Pancreas (tissue), 10 donors: ENCODE measurements at regions not wholly inside any gene's neighbourhood (a gene's known extent, or its start where the extent isn't known, plus 50 kb on each side); places are given as distances from the start of the nearest gene placed in this dataset.

Experiments
- ATAC-seq, 4 donors: fragments of 200-7000 bp; cut with Tn5 transposase; one replicate each; pipeline versions ENCODE4 v1.8.0 to v1.9.1; 2020; ENCODE audit warnings: mild to moderate bottlenecking in 4 of 4, moderate library complexity in 4 of 4
- DNase-seq, 6 donors: peaks; one replicate each; pipeline ENCODE4 v3.0.0-alpha.2; 2020
- FAIRE-seq: peaks from 2 replicates; lab custom pipeline; 2012; peaks lifted over from hg19 to GRCh38; lab: Jason Lieb, UNC
- H3K27ac ChIP-seq, 4 donors: fragments of 200-600 bp; sonication (generic); 1 replicate in 3 of 4; 2 replicates in 1 of 4; pipeline versions ENCODE4 v1.5.0 to v1.8.0; 2020
- H3K27me3 ChIP-seq, 4 donors: fragments of 200-600 bp; one replicate each; pipeline ENCODE4 v1.8.0; 2021
- H3K36me3 ChIP-seq, 3 donors: fragments of 200-600 bp; sonication (generic) in 1 of 3; one replicate each; pipeline versions ENCODE4 v1.5.0 to v1.8.0; 2020 to 2021
- H3K4me1 ChIP-seq, 3 donors: fragments of 200-600 bp; one replicate each; pipeline ENCODE4 v1.8.0; 2021
- H3K4me3 ChIP-seq, 4 donors: fragments of 200-600 bp; sonication (generic) in 2 of 4; one replicate each; pipeline versions ENCODE4 v1.5.0 to v1.8.0; 2020 to 2021
- H3K9me3 ChIP-seq, 4 donors: fragments of 200-600 bp; one replicate each; pipeline ENCODE4 v1.8.0; 2021
- WGBS, 2 donors: extraction: QIAGEN DNeasy Blood & Tissue Kit; methylation state at CpG; one replicate each; pipeline ENCODE4 v1.1.7; 2013; 5-methylcytosine and 5-hydroxymethylcytosine counted together
- intact Hi-C, 3 donors: fragments of 100-400 bp; cut with DNase I; formaldehyde crosslinking; loops; one replicate each; pipeline versions ENCODE4 v1.11.1 to v1.14.2; 2022
- TF ChIP-seq, protein P1 (sequence below), 4 donors: fragments of 200-600 bp; sonication (generic) in 3 of 4; IDR thresholded peaks; one replicate each; pipeline versions ENCODE4 v1.5.0 to v1.8.0; 2021; ENCODE audit warnings: antibody characterized with exemption in 4 of 4
- donor health status: healthy with polysubstance abuse.
- donor health status: DM: no; HTN: no; CAD: no; lungs with moderate emphysema.
- donor health status: DM: no; HTN: no; CAD: no.
- donor health status: control.
- donor health status: control.
- donor health status: Bipolar disorder and iron deficiency.
- donor health status: DM: yes; HTN: yes; CAD: no.
- donor health status: DM: no; HTN: no; CAD: no.
- donor health status: DM: no; HTN: no; CAD: no.
- donor health status: DM: yes; HTN: yes; CAD: no.

DNA sequence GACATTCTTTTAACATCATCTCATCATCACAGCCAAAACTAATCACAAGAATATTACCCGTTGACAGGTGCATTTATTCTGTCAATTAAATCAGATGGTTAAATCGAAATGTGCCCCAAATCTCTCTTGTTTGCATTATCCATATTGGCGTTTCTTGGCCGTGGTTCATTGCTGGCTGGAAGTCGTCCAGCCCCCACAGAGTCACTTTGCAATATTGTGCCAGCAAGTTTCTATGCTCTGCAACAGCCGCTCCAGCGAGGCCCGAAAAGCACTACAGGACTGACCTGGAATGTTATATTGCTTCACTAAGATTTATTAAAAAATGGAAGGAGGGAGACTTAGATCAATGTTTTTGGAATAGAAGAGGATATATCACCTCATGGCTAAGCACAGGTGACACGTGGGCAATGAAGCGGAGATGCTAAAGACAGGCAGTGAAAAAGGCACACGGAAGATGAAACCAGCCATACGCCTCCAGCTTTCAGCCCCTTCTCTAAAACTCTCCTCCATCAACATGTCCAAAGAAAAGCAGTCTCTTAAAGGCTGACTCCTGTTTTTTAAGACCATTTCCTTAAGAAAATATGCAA lies 176.8 kb upstream of the VRK2 start:
- DNase-seq (peak in 2 of 6 donors; percentile 18 to 34), ATAC-seq (no peak), FAIRE-seq (no peak)
- no peaks in the 10 kb centered on the region for H3K36me3 ChIP-seq
- no peaks in the 10 kb centered on the region for H3K27me3 ChIP-seq
- H3K27ac ChIP-seq, result no peak overlapping the region
- TF ChIP-seq, protein P1, sequence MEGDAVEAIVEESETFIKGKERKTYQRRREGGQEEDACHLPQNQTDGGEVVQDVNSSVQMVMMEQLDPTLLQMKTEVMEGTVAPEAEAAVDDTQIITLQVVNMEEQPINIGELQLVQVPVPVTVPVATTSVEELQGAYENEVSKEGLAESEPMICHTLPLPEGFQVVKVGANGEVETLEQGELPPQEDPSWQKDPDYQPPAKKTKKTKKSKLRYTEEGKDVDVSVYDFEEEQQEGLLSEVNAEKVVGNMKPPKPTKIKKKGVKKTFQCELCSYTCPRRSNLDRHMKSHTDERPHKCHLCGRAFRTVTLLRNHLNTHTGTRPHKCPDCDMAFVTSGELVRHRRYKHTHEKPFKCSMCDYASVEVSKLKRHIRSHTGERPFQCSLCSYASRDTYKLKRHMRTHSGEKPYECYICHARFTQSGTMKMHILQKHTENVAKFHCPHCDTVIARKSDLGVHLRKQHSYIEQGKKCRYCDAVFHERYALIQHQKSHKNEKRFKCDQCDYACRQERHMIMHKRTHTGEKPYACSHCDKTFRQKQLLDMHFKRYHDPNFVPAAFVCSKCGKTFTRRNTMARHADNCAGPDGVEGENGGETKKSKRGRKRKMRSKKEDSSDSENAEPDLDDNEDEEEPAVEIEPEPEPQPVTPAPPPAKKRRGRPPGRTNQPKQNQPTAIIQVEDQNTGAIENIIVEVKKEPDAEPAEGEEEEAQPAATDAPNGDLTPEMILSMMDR (IDR thresholded peaks at IDR 0.05), result no peak
- H3K9me3 ChIP-seq, result no peaks in the 10 kb centered on the region
- 65 to 73% methylated on average over 12 of the region's 12 CpGs for WGBS, 2 donors
- no peak overlapping the region for H3K4me3 ChIP-seq
- intact Hi-C loops, result no loop called here
- H3K4me1 ChIP-seq, result no peaks in the 10 kb centered on the region

DNA sequence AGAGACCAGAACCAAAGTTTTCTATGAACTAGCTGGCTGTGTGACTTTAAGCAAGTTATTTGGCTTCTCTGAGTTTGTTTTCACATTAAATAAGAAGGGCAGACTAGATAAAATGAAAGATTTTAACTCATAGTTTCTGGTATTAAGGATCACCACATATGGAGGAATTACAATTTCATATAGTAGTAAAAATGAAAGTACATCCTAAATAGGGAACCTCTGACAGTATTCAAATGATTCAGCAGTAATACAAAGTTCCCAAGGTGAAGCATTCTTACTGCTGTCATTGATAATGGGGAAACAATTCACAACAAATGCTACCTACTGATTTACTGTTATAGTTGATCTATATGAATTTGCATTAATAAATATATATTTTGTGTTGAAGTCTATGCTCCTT lies 170.3 kb upstream of the VRK2 start:
- H3K27me3 ChIP-seq, result no peaks in the 10 kb centered on the region
- DNase-seq, result no peak
- intact Hi-C loops, result no loop called here
- no peaks in the 10 kb centered on the region for H3K36me3 ChIP-seq
- no peak overlapping the region for H3K4me3 ChIP-seq
- no peaks in the 10 kb centered on the region for H3K9me3 ChIP-seq
- TF ChIP-seq, protein P1 (IDR thresholded peaks at IDR 0.05), result no peak
- FAIRE-seq, result no peak
- no peaks in the 10 kb centered on the region for H3K4me1 ChIP-seq
- no peak overlapping the region for H3K27ac ChIP-seq
- ATAC-seq, result no peak

DNA sequence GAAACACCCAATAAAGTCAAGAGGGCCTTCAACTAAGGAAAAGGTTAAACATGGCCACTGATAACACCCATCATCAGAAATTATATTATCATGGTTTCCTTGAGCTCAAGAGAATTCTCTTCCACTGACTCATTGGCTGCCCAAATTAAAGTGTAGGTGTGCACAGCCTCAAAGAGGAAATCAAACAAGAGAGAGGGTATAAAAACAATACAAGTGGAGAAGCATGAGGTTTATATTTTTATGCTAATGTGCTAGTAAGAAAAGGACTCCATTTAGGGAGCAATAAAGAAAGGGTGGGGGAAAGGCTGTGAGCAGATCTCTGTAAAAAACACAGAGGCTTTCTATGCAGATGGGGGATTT lies 168.8 kb upstream of the VRK2 start:
- peaks cover 0 to 4% (median 0%) of the 10 kb centered on the region in 3 donors for H3K4me1 ChIP-seq
- ATAC-seq (no peak), DNase-seq (no peak), FAIRE-seq (no peak)
- no peaks in the 10 kb centered on the region for H3K27me3 ChIP-seq
- peak overlapping the region in 2 of 4 donors; percentile 12 to 22 for H3K4me3 ChIP-seq
- no peak overlapping the region for H3K27ac ChIP-seq
- H3K36me3 ChIP-seq, result no peaks in the 10 kb centered on the region
- H3K9me3 ChIP-seq, result no peaks in the 10 kb centered on the region
- TF ChIP-seq, protein P1 (IDR thresholded peaks at IDR 0.05), result no peak
- intact Hi-C loops, result no loop called here

DNA sequence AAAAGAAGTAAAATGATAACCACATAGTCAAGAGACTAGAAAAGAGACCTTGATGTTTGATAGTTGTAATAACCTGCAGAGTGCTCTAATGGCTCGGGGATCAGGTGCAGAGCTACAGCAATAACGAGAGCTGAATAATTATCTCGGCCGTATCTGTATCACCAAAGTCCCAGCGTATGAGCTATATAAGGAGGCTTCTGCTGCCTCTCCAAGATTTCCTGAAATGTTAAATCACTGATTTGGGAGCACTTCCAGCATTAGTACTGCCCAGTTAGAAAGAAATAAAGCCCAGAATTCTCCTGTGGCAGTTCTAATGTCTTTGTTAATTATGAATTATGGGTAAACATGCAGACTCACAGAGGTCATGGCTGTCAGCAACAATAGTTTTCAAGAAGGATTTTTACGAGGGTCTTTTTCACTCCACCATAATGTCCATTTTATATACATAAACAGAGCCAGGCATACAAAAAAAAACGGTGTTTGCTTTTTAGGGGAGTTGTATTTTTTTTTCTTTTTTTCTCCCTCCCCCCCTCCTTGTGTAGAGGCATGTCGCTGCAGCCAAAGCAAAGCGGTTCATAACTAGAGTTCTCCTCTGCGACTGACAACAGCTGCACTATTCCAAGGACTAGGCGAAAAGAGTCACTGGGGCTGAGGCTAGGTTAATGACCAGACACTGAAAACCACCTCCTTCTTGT lies 168.3 kb upstream of the VRK2 start:
- ATAC-seq (peak in 3 of 4 donors; percentile 42 to 77 (median 72)), DNase-seq (no peak), FAIRE-seq (no peak)
- Histone ChIP-seq H3K27me3 (no peaks in the 10 kb centered on the region), H3K4me3 (peak overlapping the region in 2 of 4 donors; percentile 12 to 22), H3K9me3 (no peaks in the 10 kb centered on the region), H3K36me3 (no peaks in the 10 kb centered on the region), H3K4me1 (peaks cover 0 to 4% (median 0%) of the 10 kb centered on the region in 3 donors), H3K27ac (no peak overlapping the region)
- 20 to 22% methylated on average over 11 of the region's 11 CpGs for WGBS, 2 donors
- TF ChIP-seq, protein P1 (IDR thresholded peaks at IDR 0.05), result no peak
- intact Hi-C loops, result no loop called here

GRCh38 chr2:57878866-57879210 lies 167.8 kb upstream of the VRK2 start:
- H3K27ac ChIP-seq, result no peak overlapping the region
- no peaks in the 10 kb centered on the region for H3K9me3 ChIP-seq
- DNase-seq, result no peak
- ATAC-seq, result peak in 1 of 4 donors; percentile 8
- H3K4me3 ChIP-seq, result no peak overlapping the region
- no peaks in the 10 kb centered on the region for H3K27me3 ChIP-seq
- peaks cover 0 to 4% (median 0%) of the 10 kb centered on the region in 3 donors for H3K4me1 ChIP-seq
- no peak for FAIRE-seq
- WGBS, 2 donors, result 69 to 80% methylated on average over 2 of the region's 2 CpGs
- TF ChIP-seq, protein P1 (IDR thresholded peaks at IDR 0.05), result no peak
- H3K36me3 ChIP-seq, result no peaks in the 10 kb centered on the region
- intact Hi-C loops, result no loop called here
